Gastroesophageal sphincter (tissue), 3 donors: ENCODE measurements at regions not wholly inside any gene's neighbourhood (a gene's known extent, or its start where the extent isn't known, plus 50 kb on each side); places are given as distances from the start of the nearest gene placed in this dataset.

ENCODE experiments used
- POLR2A ChIP-seq, 2 donors: fragments of 450-650 bp; IDR thresholded peaks; one replicate each; pipeline ENCODE4 v1.6.1; 2017; ENCODE audit warnings: antibody characterized with exemption in 2 of 2, mild to moderate bottlenecking in 2 of 2, moderate library complexity in 1 of 2
- TF ChIP-seq, protein P1 (sequence below), 4 experiments: fragments of 200-600 bp in 2 of 4; fragments of 450-650 bp in 2 of 4; sonication (generic) in 1 of 4; IDR thresholded peaks; one replicate each; pipeline ENCODE4 v1.5.1; 2017 to 2019; ENCODE audit warnings: antibody characterized with exemption in 4 of 4, mild to moderate bottlenecking in 2 of 4, moderate library complexity in 2 of 4

DNA sequence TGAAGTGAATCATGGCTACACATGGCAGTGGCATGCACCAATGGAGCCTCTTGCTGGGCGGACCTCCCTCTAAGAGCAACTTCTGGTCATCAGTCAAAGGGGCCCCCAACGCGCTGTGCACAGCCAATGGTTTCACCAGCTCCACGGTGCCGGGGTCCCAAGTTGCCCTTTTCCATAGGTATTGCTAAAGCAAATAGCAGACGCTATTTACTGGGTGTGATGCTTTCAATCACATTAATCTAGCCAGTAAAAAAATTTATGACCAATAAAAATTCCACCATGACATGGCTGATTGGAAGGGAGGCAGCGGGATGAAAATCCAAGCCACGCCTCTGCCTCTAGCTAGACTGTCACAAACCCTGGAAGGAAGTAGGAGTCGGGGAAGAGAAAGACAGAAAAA lies 680.3 kb upstream of the SOX9 start:
- TF ChIP-seq, protein P1, sequence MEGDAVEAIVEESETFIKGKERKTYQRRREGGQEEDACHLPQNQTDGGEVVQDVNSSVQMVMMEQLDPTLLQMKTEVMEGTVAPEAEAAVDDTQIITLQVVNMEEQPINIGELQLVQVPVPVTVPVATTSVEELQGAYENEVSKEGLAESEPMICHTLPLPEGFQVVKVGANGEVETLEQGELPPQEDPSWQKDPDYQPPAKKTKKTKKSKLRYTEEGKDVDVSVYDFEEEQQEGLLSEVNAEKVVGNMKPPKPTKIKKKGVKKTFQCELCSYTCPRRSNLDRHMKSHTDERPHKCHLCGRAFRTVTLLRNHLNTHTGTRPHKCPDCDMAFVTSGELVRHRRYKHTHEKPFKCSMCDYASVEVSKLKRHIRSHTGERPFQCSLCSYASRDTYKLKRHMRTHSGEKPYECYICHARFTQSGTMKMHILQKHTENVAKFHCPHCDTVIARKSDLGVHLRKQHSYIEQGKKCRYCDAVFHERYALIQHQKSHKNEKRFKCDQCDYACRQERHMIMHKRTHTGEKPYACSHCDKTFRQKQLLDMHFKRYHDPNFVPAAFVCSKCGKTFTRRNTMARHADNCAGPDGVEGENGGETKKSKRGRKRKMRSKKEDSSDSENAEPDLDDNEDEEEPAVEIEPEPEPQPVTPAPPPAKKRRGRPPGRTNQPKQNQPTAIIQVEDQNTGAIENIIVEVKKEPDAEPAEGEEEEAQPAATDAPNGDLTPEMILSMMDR (IDR thresholded peaks at IDR 0.05): no peak
- no peak for TF ChIP-seq POLR2A (IDR thresholded peaks at IDR 0.05)
